Spleen (tissue), 11 donors: ENCODE measurements at regions not wholly inside any gene's neighbourhood (a gene's known extent, or its start where the extent isn't known, plus 50 kb on each side); places are given as distances from the start of the nearest gene placed in this dataset.

Source experiments
- DNase-seq: peaks from one replicate; pipeline ENCODE4 v3.0.0-alpha.2; 2020
- H3K27ac ChIP-seq, 8 donors: fragments of 200-600 bp; sonication (generic) in 7 of 8; 1 replicate in 4 of 8; 2 replicates in 4 of 8; pipeline versions ENCODE4 v1.5.0 to v1.8.0; 2016 to 2021; ENCODE audit warnings: inconsistent platforms in 4 of 8, mild to moderate bottlenecking in 4 of 8, moderate library complexity in 1 of 8
- H3K27me3 ChIP-seq, 7 donors: fragments of 200-600 bp; sonication (generic) in 6 of 7; replicated peaks in 1 of 7; 1 replicate in 4 of 7; 2 replicates in 3 of 7; pipeline versions ENCODE4 v1.5.0 to v1.8.0; 2016 to 2021; ENCODE audit warnings: inconsistent platforms in 3 of 7, mild to moderate bottlenecking in 1 of 7
- H3K36me3 ChIP-seq, 6 donors: fragments of 200-600 bp; sonication (generic) in 5 of 6; 1 replicate in 4 of 6; 2 replicates in 2 of 6; pipeline versions ENCODE4 v1.5.0 to v1.8.0; 2016 to 2021; ENCODE audit warnings: inconsistent platforms in 2 of 6
- H3K4me1 ChIP-seq, 6 donors: fragments of 200-600 bp; sonication (generic) in 5 of 6; 1 replicate in 3 of 6; 2 replicates in 3 of 6; pipeline versions ENCODE4 v1.5.0 to v1.8.0; 2016 to 2021; ENCODE audit warnings: inconsistent platforms in 3 of 6
- H3K4me3 ChIP-seq, 8 donors: fragments of 200-600 bp; sonication (generic) in 7 of 8; 1 replicate in 4 of 8; 2 replicates in 4 of 8; pipeline versions ENCODE4 v1.5.0 to v1.8.0; 2016 to 2021; ENCODE audit warnings: inconsistent platforms in 4 of 8, mild to moderate bottlenecking in 4 of 8, moderate library complexity in 2 of 8
- H3K9me3 ChIP-seq, 8 donors: fragments of 200-600 bp; sonication (generic) in 7 of 8; 1 replicate in 4 of 8; 2 replicates in 4 of 8; pipeline versions ENCODE4 v1.5.0 to v1.8.0; 2016 to 2021; ENCODE audit warnings: inconsistent platforms in 4 of 8
- POLR2A ChIP-seq, 3 donors: fragments of 450-650 bp; IDR thresholded peaks; one replicate each; pipeline ENCODE4 v1.5.1; 2017; ENCODE audit warnings: antibody characterized with exemption in 3 of 3, mild to moderate bottlenecking in 1 of 3
- POLR2AphosphoS5 ChIP-seq, 3 donors: sonication (generic); formaldehyde crosslinking; IDR thresholded peaks; one replicate each; pipeline ENCODE4 v1.5.1; 2017; ENCODE audit warnings: antibody characterized with exemption in 3 of 3
- WGBS, 5 donors: extraction: QIAGEN DNeasy Blood & Tissue Kit in 3 of 5; methylation state at CpG; one replicate each; pipeline versions ENCODE4 v1.1.5 to v1.1.7; 2013 to 2018; 5-methylcytosine and 5-hydroxymethylcytosine counted together
- intact Hi-C: fragments of 100-400 bp; cut with DNase I; formaldehyde crosslinking; loops from one replicate; pipeline ENCODE4 v1.15.0; 2023; ENCODE audit warnings: low total_unique reads
- TF ChIP-seq, protein P1 (sequence below), 11 experiments: fragments of 200-600 bp in 7 of 11; fragments of 450-650 bp in 4 of 11; sonication (generic) in 4 of 11; IDR thresholded peaks in 8 of 11; conservative IDR thresholded peaks in 3 of 11; 1 replicate in 7 of 11; 2 replicates in 4 of 11; pipeline versions ENCODE4 v1.4.0 to v1.8.0; 2016 to 2021; ENCODE audit warnings: antibody characterized with exemption in 11 of 11, inconsistent platforms in 4 of 11, mild to moderate bottlenecking in 1 of 11
- donor health status: healthy with polysubstance abuse.
- donor health status: DM: no; HTN: no; CAD: no; lungs with moderate emphysema.
- donor health status: DM: no; HTN: no; CAD: no.
- donor health status: Bipolar disorder and iron deficiency.
- donor health status: healthy.
- donor health status: DM: no; HTN: no; CAD: no.
- donor health status: DM: yes; HTN: yes; CAD: no.

DNA sequence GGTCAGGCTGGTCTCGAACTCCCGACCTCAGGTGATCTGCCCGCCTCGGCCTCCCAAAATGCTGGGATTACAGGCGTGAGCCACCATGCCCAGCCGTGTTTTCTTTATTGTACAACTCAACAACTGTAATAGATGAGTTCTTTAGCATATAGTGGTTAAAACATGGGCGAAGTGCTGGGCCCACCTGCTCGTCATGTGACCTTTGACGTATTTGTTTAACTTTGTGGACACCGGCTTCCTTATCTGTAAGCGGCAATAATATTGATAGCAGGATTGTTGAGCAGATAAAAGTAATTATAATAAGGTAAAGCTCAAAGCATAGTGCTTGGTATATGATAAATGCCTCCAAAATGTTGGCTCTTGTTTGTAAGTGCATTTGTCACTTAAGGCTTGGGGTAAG lies 460.3 kb downstream of the KLF12 start:
- no peaks in the 10 kb centered on the region for H3K36me3 ChIP-seq
- WGBS, 5 donors: 93 to 98% (median 95%) methylated on average over 11 of the region's 11 CpGs
- no peak overlapping the region for H3K27ac ChIP-seq
- no peaks in the 10 kb centered on the region for H3K27me3 ChIP-seq
- no peaks in the 10 kb centered on the region for H3K4me1 ChIP-seq
- no peak for DNase-seq
- no peak overlapping the region for H3K4me3 ChIP-seq
- intact Hi-C loops: no loop called here
- H3K9me3 ChIP-seq: no peaks in the 10 kb centered on the region
- TF ChIP-seq POLR2AphosphoS5 (IDR thresholded peaks at IDR 0.05) (no peak), POLR2A (IDR thresholded peaks at IDR 0.05) (no peak)
- TF ChIP-seq, protein P1, sequence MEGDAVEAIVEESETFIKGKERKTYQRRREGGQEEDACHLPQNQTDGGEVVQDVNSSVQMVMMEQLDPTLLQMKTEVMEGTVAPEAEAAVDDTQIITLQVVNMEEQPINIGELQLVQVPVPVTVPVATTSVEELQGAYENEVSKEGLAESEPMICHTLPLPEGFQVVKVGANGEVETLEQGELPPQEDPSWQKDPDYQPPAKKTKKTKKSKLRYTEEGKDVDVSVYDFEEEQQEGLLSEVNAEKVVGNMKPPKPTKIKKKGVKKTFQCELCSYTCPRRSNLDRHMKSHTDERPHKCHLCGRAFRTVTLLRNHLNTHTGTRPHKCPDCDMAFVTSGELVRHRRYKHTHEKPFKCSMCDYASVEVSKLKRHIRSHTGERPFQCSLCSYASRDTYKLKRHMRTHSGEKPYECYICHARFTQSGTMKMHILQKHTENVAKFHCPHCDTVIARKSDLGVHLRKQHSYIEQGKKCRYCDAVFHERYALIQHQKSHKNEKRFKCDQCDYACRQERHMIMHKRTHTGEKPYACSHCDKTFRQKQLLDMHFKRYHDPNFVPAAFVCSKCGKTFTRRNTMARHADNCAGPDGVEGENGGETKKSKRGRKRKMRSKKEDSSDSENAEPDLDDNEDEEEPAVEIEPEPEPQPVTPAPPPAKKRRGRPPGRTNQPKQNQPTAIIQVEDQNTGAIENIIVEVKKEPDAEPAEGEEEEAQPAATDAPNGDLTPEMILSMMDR (IDR thresholded peaks at IDR 0.05 in 8 of 11, conservative IDR thresholded peaks at IDR 0.05 in 3 of 11): no peak

DNA sequence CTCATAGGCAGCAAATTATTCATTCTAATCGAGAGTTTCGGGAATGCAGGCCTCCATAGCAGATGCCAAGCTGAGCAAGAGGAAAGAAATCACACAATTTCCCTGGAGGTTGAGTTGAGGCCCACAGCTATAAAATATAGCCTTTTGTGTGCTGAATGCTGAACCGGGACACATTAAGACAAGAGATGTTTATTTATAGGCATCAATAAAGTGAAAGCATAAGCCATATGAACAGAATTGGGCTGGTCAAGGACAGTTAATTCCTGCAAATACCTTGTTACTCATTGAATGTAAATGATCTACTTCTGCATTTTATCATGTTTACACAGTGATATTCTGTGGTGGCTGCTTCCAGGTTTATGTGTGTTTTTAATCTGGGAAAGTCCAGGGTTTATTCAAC lies 461.7 kb downstream of the KLF12 start:
- no peak for DNase-seq
- Histone ChIP-seq H3K27me3 (no peaks in the 10 kb centered on the region), H3K4me1 (no peaks in the 10 kb centered on the region), H3K27ac (no peak overlapping the region), H3K9me3 (no peaks in the 10 kb centered on the region), H3K4me3 (no peak overlapping the region), H3K36me3 (no peaks in the 10 kb centered on the region)
- WGBS, 5 donors: 40 to 83% (median 62%) methylated on average over 3 of the region's 3 CpGs
- intact Hi-C loops: no loop called here
- TF ChIP-seq POLR2A (IDR thresholded peaks at IDR 0.05): no peak
- TF ChIP-seq POLR2AphosphoS5 (IDR thresholded peaks at IDR 0.05): no peak
- TF ChIP-seq, protein P1 (IDR thresholded peaks at IDR 0.05 in 8 of 11, conservative IDR thresholded peaks at IDR 0.05 in 3 of 11): no peak

DNA sequence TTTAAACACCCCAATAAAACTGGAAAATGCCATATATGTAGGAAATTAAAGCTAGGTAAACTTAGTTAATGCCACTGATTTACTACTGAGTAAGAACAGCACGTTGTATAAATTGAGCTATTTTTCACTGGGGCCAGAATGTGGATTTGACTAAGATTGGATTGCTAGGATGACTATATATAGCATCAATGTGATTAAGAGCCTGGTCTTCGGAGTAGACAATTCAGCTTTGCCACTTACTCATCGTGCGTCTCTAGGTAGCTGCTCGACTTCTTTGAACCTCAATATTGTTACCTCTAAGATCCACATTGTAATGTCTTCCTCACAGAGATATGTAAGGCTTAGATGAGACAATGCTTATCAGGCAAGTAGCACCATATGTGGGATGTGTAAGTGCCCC lies 462.5 kb downstream of the KLF12 start:
- Histone ChIP-seq H3K4me1 (no peaks in the 10 kb centered on the region), H3K27ac (no peak overlapping the region), H3K9me3 (no peaks in the 10 kb centered on the region), H3K4me3 (no peak overlapping the region), H3K27me3 (no peaks in the 10 kb centered on the region), H3K36me3 (no peaks in the 10 kb centered on the region)
- no peak for DNase-seq
- intact Hi-C loops: no loop called here
- 91 to 99% (median 96%) methylated on average over 5 of the region's 5 CpGs for WGBS, 5 donors
- TF ChIP-seq POLR2AphosphoS5 (IDR thresholded peaks at IDR 0.05) (no peak), POLR2A (IDR thresholded peaks at IDR 0.05) (no peak)
- TF ChIP-seq, protein P1 (IDR thresholded peaks at IDR 0.05 in 8 of 11, conservative IDR thresholded peaks at IDR 0.05 in 3 of 11): no peak

DNA sequence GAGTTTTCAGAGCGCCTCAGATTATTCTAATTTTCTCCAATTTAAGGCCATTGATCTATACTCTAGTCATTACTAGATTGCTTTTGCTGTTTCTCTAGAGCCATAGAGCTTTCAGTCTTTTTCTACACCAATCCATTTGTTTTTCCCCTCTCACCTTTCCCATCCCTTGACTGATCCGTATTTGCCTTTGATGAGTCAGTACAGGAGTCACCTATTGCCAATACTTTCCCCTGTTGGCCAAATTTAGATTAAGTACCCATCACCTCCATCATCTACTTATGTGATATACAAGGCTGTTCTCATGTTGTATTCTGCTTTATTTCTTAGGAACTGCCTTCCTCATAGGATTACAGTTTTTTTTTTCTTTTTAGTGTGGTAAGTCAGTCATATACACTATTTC lies 463.2 kb downstream of the KLF12 start:
- no peaks in the 10 kb centered on the region for H3K9me3 ChIP-seq
- intact Hi-C loops: no loop called here

More for the DNA sequence above, 463.2 kb downstream of the KLF12 start:
- H3K4me3 ChIP-seq: no peak overlapping the region
- no peaks in the 10 kb centered on the region for H3K4me1 ChIP-seq
- TF ChIP-seq POLR2A (IDR thresholded peaks at IDR 0.05) (no peak), POLR2AphosphoS5 (IDR thresholded peaks at IDR 0.05) (no peak)
- TF ChIP-seq, protein P1 (IDR thresholded peaks at IDR 0.05 in 8 of 11, conservative IDR thresholded peaks at IDR 0.05 in 3 of 11): no peak
- DNase-seq: no peak
- no peaks in the 10 kb centered on the region for H3K36me3 ChIP-seq
- H3K27ac ChIP-seq: no peak overlapping the region
- WGBS, 5 donors: 87 to 97% (median 92%) methylated on average over 2 of the region's 2 CpGs
- H3K27me3 ChIP-seq: no peaks in the 10 kb centered on the region
